Keratinocyte (primary cell): ENCODE measurements at regions not wholly inside any gene's neighbourhood (a gene's known extent, or its start where the extent isn't known, plus 50 kb on each side); places are given as distances from the start of the nearest gene placed in this dataset.

Experiments
- CTCF ChIP-seq, 3 experiments: IDR thresholded peaks in 1 of 3; conservative IDR thresholded peaks in 1 of 3; optimal IDR thresholded peaks in 1 of 3; 2 replicates in 2 of 3; 3 replicates in 1 of 3; pipeline versions ENCODE3 to v1.5.1; 2011; ENCODE audit warnings: low read length in 3 of 3, mild to moderate bottlenecking in 3 of 3, moderate library complexity in 2 of 3, control low read depth in 1 of 3, inconsistent platforms in 1 of 3; ENCODE audit not compliant: insufficient read depth in 2 of 3; ENCODE audit errors: extremely low read depth in 1 of 3
- EZH2 ChIP-seq: IDR thresholded peaks from one replicate; pipeline ENCODE4 v1.6.1; 2012; ENCODE audit warnings: inconsistent platforms, mild to moderate bottlenecking, low read length, moderate library complexity

- TF ChIP-seq CTCF (optimal IDR thresholded peaks at IDR 0.05 in 1 of 3, IDR thresholded peaks at IDR 0.05 in 1 of 3, conservative IDR thresholded peaks at IDR 0.05 in 1 of 3; ENCODE audit: extremely low read depth in 1 of 3, insufficient read depth in 2 of 3, low read length in 3 of 3) (no peak), EZH2 (no peak)
Measured at GRCh38 chr2:145186303-145186702, 666.4 kb upstream of the ZEB2 start.
